ENCODE measurements at regions not wholly inside any gene's neighbourhood (a gene's known extent, or its start where the extent isn't known, plus 50 kb on each side); places are given as distances from the start of the nearest gene placed in this dataset.

DNA sequence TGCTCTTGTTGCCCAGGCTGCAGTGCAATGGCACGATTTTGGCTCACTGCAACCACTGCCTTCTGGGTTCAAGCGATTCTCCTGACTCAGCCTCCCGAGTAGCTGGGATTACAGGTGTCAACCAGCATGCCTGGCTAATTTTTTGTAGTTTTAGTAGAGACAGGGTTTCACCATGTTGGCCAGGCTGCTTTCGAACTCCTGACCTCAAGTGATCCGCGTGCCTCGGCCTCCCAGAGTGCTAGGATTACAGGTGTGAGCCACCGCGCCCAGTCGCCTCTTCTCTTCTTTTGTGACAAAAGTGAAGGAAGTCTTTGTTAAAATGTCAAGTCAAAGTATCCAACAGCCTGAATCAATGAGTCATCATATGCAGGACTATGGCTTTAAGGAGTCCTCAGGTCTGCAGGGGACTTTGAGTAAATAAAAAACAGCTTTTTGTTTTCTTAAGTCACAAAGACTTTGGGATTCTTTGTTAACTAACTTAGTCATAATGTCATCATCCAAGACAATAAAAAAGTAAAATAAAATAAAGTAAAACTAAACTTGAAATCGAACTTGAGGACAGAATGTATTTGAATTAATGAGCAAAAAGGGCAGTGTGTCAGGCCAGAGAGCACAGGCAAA is 1153.2 kb downstream of the SUCLG1 start:
- TF ChIP-seq, protein P1, sequence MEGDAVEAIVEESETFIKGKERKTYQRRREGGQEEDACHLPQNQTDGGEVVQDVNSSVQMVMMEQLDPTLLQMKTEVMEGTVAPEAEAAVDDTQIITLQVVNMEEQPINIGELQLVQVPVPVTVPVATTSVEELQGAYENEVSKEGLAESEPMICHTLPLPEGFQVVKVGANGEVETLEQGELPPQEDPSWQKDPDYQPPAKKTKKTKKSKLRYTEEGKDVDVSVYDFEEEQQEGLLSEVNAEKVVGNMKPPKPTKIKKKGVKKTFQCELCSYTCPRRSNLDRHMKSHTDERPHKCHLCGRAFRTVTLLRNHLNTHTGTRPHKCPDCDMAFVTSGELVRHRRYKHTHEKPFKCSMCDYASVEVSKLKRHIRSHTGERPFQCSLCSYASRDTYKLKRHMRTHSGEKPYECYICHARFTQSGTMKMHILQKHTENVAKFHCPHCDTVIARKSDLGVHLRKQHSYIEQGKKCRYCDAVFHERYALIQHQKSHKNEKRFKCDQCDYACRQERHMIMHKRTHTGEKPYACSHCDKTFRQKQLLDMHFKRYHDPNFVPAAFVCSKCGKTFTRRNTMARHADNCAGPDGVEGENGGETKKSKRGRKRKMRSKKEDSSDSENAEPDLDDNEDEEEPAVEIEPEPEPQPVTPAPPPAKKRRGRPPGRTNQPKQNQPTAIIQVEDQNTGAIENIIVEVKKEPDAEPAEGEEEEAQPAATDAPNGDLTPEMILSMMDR (conservative IDR thresholded peaks at IDR 0.05; ENCODE audit: low read length), result no peak
- TF ChIP-seq EZH2phosphoT487 (IDR thresholded peaks at IDR 0.05; ENCODE audit: borderline replicate concordance), result no peak

Data from Loucy (cell line).